IMR-90 (cell line): ENCODE measurements at regions not wholly inside any gene's neighbourhood (a gene's known extent, or its start where the extent isn't known, plus 50 kb on each side); places are given as distances from the start of the nearest gene placed in this dataset.

Source experiments
- ATAC-seq: fragments of 200-7000 bp; cut with Tn5 transposase; 2 replicates; pipeline ENCODE4 v1.9.1; 2020; ENCODE audit warnings: low read depth, mild to moderate bottlenecking, moderate library complexity
- BruUV-seq: library from RNA; stranded (reverse); fragments of 400-500 nt; replicated peaks from 2 replicates; lab custom pipeline; 2021; lab: Mats Ljungman, UMichigan
- CTCF ChIA-PET: fragments of 300-600 bp; formaldehyde crosslinking; extraction: SDS; loops from one replicate; lab custom pipeline; 2021; ENCODE audit warnings: antibody characterized with exemption; lab: Yijun Ruan, JAX
- POLR2A ChIA-PET: fragments of 300-600 bp; sonication (Branson Sonifier 250); formaldehyde crosslinking; loops from one replicate; lab custom pipeline; 2022; ENCODE audit warnings: antibody characterized with exemption; ENCODE audit not compliant: unreplicated experiment; lab: Charles Lee
- DNase-seq: peaks from one replicate; pipeline ENCODE4 v3.0.0; 2013
- H2AFZ ChIP-seq: replicated peaks from 2 replicates; pipeline ENCODE3; 2013; ENCODE audit warnings: low read length, mild to moderate bottlenecking; ENCODE audit not compliant: poor library complexity
- H2AK5ac ChIP-seq: 2 replicates; pipeline ENCODE4 v1.6.1; 2013; ENCODE audit warnings: low read depth, low read length, inconsistent platforms
- H2AK9ac ChIP-seq: replicated peaks from 2 replicates; pipeline ENCODE3; 2013; ENCODE audit warnings: mild to moderate bottlenecking, low read depth, low read length, moderate library complexity; ENCODE audit not compliant: poor library complexity
- H2BK120ac ChIP-seq: 2 replicates; pipeline ENCODE4 v1.6.1; 2013; ENCODE audit warnings: low read depth, low read length, inconsistent platforms
- H2BK15ac ChIP-seq: 3 replicates; pipeline ENCODE4 v1.6.1; 2013; ENCODE audit warnings: low read depth, low read length, inconsistent platforms
- H2BK20ac ChIP-seq: 2 replicates; pipeline ENCODE4 v1.6.1; 2013; ENCODE audit warnings: low read depth, mild to moderate bottlenecking, inconsistent platforms, low read length, moderate library complexity
- H2BK5ac ChIP-seq: 2 replicates; pipeline ENCODE4 v1.6.1; 2013; ENCODE audit warnings: mild to moderate bottlenecking, low read depth, low read length, inconsistent platforms; ENCODE audit not compliant: poor library complexity, severe bottlenecking
- H3K14ac ChIP-seq: replicated peaks from 2 replicates; pipeline ENCODE4 v1.6.1; 2013; ENCODE audit warnings: low read depth, low read length, inconsistent platforms
- H3K18ac ChIP-seq: 2 replicates; pipeline ENCODE4 v1.6.1; 2013; ENCODE audit warnings: low read depth, low read length, control low read depth
- H3K23ac ChIP-seq: 2 replicates; pipeline ENCODE4 v1.6.1; 2013; ENCODE audit warnings: low read depth, low read length, inconsistent platforms
- H3K27ac ChIP-seq: 2 replicates; pipeline ENCODE4 v1.5.1; 2013; ENCODE audit warnings: mild to moderate bottlenecking, control low read depth, low read length; ENCODE audit not compliant: insufficient read depth
- H3K27me3 ChIP-seq: 2 replicates; pipeline ENCODE4 v1.6.1; 2013; ENCODE audit warnings: low read length; ENCODE audit not compliant: control insufficient read depth, insufficient read depth
- H3K36me3 ChIP-seq: 2 replicates; pipeline ENCODE4 v1.6.1; 2013; ENCODE audit warnings: low read length, mixed read lengths; ENCODE audit not compliant: control insufficient read depth, insufficient read depth
- H3K4ac ChIP-seq: 2 replicates; pipeline ENCODE4 v1.6.1; 2013; ENCODE audit warnings: low read depth, low read length, inconsistent platforms
- H3K4me1 ChIP-seq: 2 replicates; pipeline ENCODE4 v1.6.1; 2013; ENCODE audit warnings: low read length, mixed read lengths; ENCODE audit not compliant: control insufficient read depth, insufficient read depth
- H3K4me2 ChIP-seq: 2 replicates; pipeline ENCODE4 v1.6.1; 2013; ENCODE audit warnings: low read depth, mild to moderate bottlenecking, control low read depth, low read length, moderate library complexity
- H3K4me3 ChIP-seq: 2 replicates; pipeline ENCODE4 v1.5.1; 2013; ENCODE audit warnings: low read depth, mild to moderate bottlenecking, control low read depth, low read length, moderate library complexity; ENCODE audit not compliant: insufficient read depth
- H3K56ac ChIP-seq: 2 replicates; pipeline ENCODE4 v1.6.1; 2013; ENCODE audit warnings: low read length, inconsistent platforms; ENCODE audit not compliant: insufficient read depth; ENCODE audit errors: extremely low read depth
- H3K79me1 ChIP-seq, 2 experiments: 2 replicates each; pipeline ENCODE4 v1.6.1; 2013; ENCODE audit warnings: low read length in 2 of 2, inconsistent platforms in 1 of 2, low read depth in 1 of 2
- H3K9ac ChIP-seq: 2 replicates; pipeline ENCODE4 v1.6.1; 2013; ENCODE audit warnings: low read depth, low read length, control low read depth
- H3K9me1 ChIP-seq: 2 replicates; pipeline ENCODE4 v1.6.1; 2013; ENCODE audit warnings: low read length, inconsistent platforms; ENCODE audit not compliant: insufficient read depth
- H3K9me3 ChIP-seq: 2 replicates; pipeline ENCODE4 v1.6.1; 2013; ENCODE audit warnings: low read length; ENCODE audit not compliant: control insufficient read depth, insufficient read depth
- H4K20me1 ChIP-seq: 2 replicates; pipeline ENCODE4 v1.6.1; 2013; ENCODE audit warnings: low read length, inconsistent platforms; ENCODE audit not compliant: insufficient read depth
- H4K5ac ChIP-seq: 2 replicates; pipeline ENCODE4 v1.6.1; 2013; ENCODE audit warnings: mild to moderate bottlenecking, low read depth, low read length, control low read depth
- H4K8ac ChIP-seq, 2 experiments: 2 replicates each; pipeline ENCODE4 v1.6.1; 2013; ENCODE audit warnings: low read depth in 2 of 2, low read length in 2 of 2, control low read depth in 1 of 2, inconsistent platforms in 1 of 2
- H4K91ac ChIP-seq: 2 replicates; pipeline ENCODE4 v1.6.1; 2013; ENCODE audit warnings: low read depth, low read length, inconsistent platforms; ENCODE audit not compliant: insufficient read depth
- BHLHE40 ChIP-seq: fragments of 150-350 bp; IDR thresholded peaks from 2 replicates; pipeline ENCODE4 v1.6.1; 2016; ENCODE audit warnings: mild to moderate bottlenecking, low read depth, low read length
- CEBPB ChIP-seq: IDR thresholded peaks from 2 replicates; pipeline ENCODE4 v1.6.1; 2012; ENCODE audit warnings: low read depth, low read length, improper control_type of control experiment
- CHD1 ChIP-seq: IDR thresholded peaks from 2 replicates; pipeline ENCODE4 v1.6.1; 2012; ENCODE audit warnings: low read depth, low read length, improper control_type of control experiment
- FOS ChIP-seq: fragments of 150-350 bp; IDR thresholded peaks from 2 replicates; pipeline ENCODE4 v1.6.1; 2016; ENCODE audit warnings: low read depth, low read length
- MAFK ChIP-seq: IDR thresholded peaks from 2 replicates; pipeline ENCODE4 v1.6.1; 2012; ENCODE audit warnings: low read depth, low read length, improper control_type of control experiment
- MAZ ChIP-seq: IDR thresholded peaks from 2 replicates; pipeline ENCODE4 v1.6.1; 2012; ENCODE audit warnings: low read depth, mild to moderate bottlenecking, low read length, improper control_type of control experiment, moderate library complexity, borderline replicate concordance
- MXI1 ChIP-seq: IDR thresholded peaks from 2 replicates; pipeline ENCODE4 v1.6.1; 2012; ENCODE audit warnings: low read depth, mild to moderate bottlenecking, low read length, moderate library complexity, borderline replicate concordance
- NFE2L2 ChIP-seq: fragments of 150-350 bp; IDR thresholded peaks from 2 replicates; pipeline ENCODE4 v1.6.1; 2016; ENCODE audit warnings: low read depth, mild to moderate bottlenecking, low read length
- POLR2A ChIP-seq: IDR thresholded peaks from 2 replicates; pipeline ENCODE4 v1.6.1; 2012; ENCODE audit warnings: mild to moderate bottlenecking, low read depth, low read length
- RAD21 ChIP-seq: IDR thresholded peaks from 2 replicates; pipeline ENCODE4 v1.6.1; 2012; ENCODE audit warnings: low read length, improper control_type of control experiment
- RCOR1 ChIP-seq: IDR thresholded peaks from 2 replicates; pipeline ENCODE4 v1.6.1; 2012; ENCODE audit warnings: mild to moderate bottlenecking, low read length, improper control_type of control experiment; ENCODE audit not compliant: insufficient replicate concordance
- RFX5 ChIP-seq: IDR thresholded peaks from 2 replicates; pipeline ENCODE4 v1.8.0; 2012; ENCODE audit warnings: low read depth, mild to moderate bottlenecking, low read length, moderate library complexity
- SMC3 ChIP-seq: fragments of 150-350 bp; IDR thresholded peaks from 2 replicates; pipeline ENCODE4 v1.6.1; 2016; ENCODE audit warnings: low read depth, mild to moderate bottlenecking, antibody characterized with exemption, low read length, moderate library complexity
- dilution Hi-C: fragments of 300-500 bp; cut with HindIII; formaldehyde crosslinking; loops from one replicate; pipeline ENCODE4 v1.14.3; 2018; ENCODE audit warnings: low sequenced_read_pairs; ENCODE audit not compliant: unreplicated experiment
- in situ Hi-C: fragments of 300-500 bp; cut with MboI; formaldehyde crosslinking; loops from 3 replicates; pipeline ENCODE4 v1.14.3; 2019; ENCODE audit warnings: low sequenced_read_pairs, inconsistent platforms, mixed read lengths
- intact Hi-C: fragments of 100-400 bp; cut with micrococcal nuclease; formaldehyde crosslinking; loops from 2 replicates; pipeline ENCODE4 v1.10.0; 2022
- TF ChIP-seq, protein P1 (sequence below): fragments of 150-350 bp; IDR thresholded peaks from 2 replicates; pipeline ENCODE4 v1.6.1; 2016; ENCODE audit warnings: low read depth, mild to moderate bottlenecking, low read length, moderate library complexity, borderline replicate concordance
- TF ChIP-seq, protein P2 (sequence below): conservative IDR thresholded peaks from 2 replicates; pipeline ENCODE4 v1.5.1; 2012; ENCODE audit warnings: mild to moderate bottlenecking, low read depth, low read length, improper control_type of control experiment
- TF ChIP-seq, protein P3 (sequence below): fragments of 150-350 bp; IDR thresholded peaks from 2 replicates; pipeline ENCODE4 v1.6.1; 2017; ENCODE audit warnings: mild to moderate bottlenecking, antibody characterized with exemption, low read length, low read depth

DNA sequence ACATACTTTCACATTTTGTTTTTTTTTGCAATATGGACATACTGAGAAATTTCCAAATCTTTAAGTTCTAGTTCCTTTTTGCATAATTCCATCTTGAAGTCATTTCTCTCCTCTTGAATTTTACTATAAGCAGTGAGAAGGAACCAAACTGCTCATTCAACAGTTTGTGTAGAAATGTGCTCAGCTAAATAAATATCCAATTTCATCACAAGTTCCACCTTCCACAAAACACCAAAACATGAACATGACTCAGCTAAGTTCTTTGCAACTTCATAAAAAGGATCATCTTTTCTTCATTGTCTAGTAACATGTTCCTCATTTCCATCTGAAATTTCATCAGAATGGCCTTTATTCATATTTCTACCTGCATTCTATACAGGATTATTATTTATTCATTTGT, 77.3 kb upstream of the FGF13 start:
- no peaks in the 10 kb centered on the region for H3K9me1 ChIP-seq
- in situ Hi-C loops (no loop called here), intact Hi-C loops (no loop called here), dilution Hi-C loops (no loop called here)
- no peak overlapping the region for H2BK20ac ChIP-seq
- no peaks in the 10 kb centered on the region for H3K27me3 ChIP-seq
- no peak overlapping the region for H2AK5ac ChIP-seq
- no peak overlapping the region for H4K8ac ChIP-seq
- no peak overlapping the region for H2BK15ac ChIP-seq
- no peak overlapping the region for H3K9ac ChIP-seq
- no peaks in the 10 kb centered on the region for H3K4me1 ChIP-seq
- H2AK9ac ChIP-seq = no peak overlapping the region
- ChIA-PET CTCF (no interaction called here), POLR2A (no interaction called here)
- no peaks in the 10 kb centered on the region for H3K9me3 ChIP-seq
- H3K27ac ChIP-seq = no peak overlapping the region
- H4K91ac ChIP-seq = no peak overlapping the region
- H3K23ac ChIP-seq = no peak overlapping the region
- no peak overlapping the region for H3K4me2 ChIP-seq
- H2BK120ac ChIP-seq = no peak overlapping the region
- no TSS peak for BruUV-seq
- H3K4ac ChIP-seq = no peak overlapping the region
- no peak for TF ChIP-seq BHLHE40
- no peak for TF ChIP-seq POLR2A
- no peak for TF ChIP-seq NFE2L2
- TF ChIP-seq, protein P1, sequence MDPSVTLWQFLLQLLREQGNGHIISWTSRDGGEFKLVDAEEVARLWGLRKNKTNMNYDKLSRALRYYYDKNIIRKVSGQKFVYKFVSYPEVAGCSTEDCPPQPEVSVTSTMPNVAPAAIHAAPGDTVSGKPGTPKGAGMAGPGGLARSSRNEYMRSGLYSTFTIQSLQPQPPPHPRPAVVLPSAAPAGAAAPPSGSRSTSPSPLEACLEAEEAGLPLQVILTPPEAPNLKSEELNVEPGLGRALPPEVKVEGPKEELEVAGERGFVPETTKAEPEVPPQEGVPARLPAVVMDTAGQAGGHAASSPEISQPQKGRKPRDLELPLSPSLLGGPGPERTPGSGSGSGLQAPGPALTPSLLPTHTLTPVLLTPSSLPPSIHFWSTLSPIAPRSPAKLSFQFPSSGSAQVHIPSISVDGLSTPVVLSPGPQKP = no peak
- no peak for TF ChIP-seq SMC3
- TF ChIP-seq RFX5 = no peak
- no peak for TF ChIP-seq MAZ
- TF ChIP-seq CHD1 = no peak
- TF ChIP-seq, protein P2, sequence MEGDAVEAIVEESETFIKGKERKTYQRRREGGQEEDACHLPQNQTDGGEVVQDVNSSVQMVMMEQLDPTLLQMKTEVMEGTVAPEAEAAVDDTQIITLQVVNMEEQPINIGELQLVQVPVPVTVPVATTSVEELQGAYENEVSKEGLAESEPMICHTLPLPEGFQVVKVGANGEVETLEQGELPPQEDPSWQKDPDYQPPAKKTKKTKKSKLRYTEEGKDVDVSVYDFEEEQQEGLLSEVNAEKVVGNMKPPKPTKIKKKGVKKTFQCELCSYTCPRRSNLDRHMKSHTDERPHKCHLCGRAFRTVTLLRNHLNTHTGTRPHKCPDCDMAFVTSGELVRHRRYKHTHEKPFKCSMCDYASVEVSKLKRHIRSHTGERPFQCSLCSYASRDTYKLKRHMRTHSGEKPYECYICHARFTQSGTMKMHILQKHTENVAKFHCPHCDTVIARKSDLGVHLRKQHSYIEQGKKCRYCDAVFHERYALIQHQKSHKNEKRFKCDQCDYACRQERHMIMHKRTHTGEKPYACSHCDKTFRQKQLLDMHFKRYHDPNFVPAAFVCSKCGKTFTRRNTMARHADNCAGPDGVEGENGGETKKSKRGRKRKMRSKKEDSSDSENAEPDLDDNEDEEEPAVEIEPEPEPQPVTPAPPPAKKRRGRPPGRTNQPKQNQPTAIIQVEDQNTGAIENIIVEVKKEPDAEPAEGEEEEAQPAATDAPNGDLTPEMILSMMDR = no peak
- no peak for TF ChIP-seq RAD21
- TF ChIP-seq RCOR1 = no peak
- TF ChIP-seq, protein P3, sequence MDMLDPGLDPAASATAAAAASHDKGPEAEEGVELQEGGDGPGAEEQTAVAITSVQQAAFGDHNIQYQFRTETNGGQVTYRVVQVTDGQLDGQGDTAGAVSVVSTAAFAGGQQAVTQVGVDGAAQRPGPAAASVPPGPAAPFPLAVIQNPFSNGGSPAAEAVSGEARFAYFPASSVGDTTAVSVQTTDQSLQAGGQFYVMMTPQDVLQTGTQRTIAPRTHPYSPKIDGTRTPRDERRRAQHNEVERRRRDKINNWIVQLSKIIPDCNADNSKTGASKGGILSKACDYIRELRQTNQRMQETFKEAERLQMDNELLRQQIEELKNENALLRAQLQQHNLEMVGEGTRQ = no peak
- TF ChIP-seq CEBPB = no peak
- no peak for TF ChIP-seq MXI1
- TF ChIP-seq FOS = no peak
- TF ChIP-seq MAFK = no peak
- H2BK5ac ChIP-seq = no peak overlapping the region
- H3K4me3 ChIP-seq = no peak overlapping the region
- no peak overlapping the region for H3K14ac ChIP-seq
- no peaks in the 10 kb centered on the region for H3K79me1 ChIP-seq
- no peaks in the 10 kb centered on the region for H3K36me3 ChIP-seq
- no peaks in the 10 kb centered on the region for H4K20me1 ChIP-seq
- no peak for ATAC-seq
- H4K5ac ChIP-seq = no peak overlapping the region
- no peak overlapping the region for H3K56ac ChIP-seq
- H2AFZ ChIP-seq = no peak overlapping the region
- H3K18ac ChIP-seq = no peak overlapping the region
- DNase-seq = no peak
